HCT116 (cell line): ENCODE measurements at regions not wholly inside any gene's neighbourhood (a gene's known extent, or its start where the extent isn't known, plus 50 kb on each side); places are given as distances from the start of the nearest gene placed in this dataset.

Source experiments
- ATAC-seq: fragments of 200-7000 bp; cut with Tn5 transposase; 2 replicates; pipeline ENCODE4 v1.9.1; 2020; ENCODE audit warnings: mild to moderate bottlenecking, moderate library complexity
- BruUV-seq: library from RNA; stranded (reverse); fragments of 400-500 nt; replicated peaks from 2 replicates; lab custom pipeline; 2021; lab: Mats Ljungman, UMichigan
- CTCF ChIA-PET: fragments of 300-600 bp; sonication (Branson Sonifier 250); formaldehyde crosslinking; loops from one replicate; lab custom pipeline; 2021; ENCODE audit warnings: antibody characterized with exemption; lab: Charles Lee
- POLR2A ChIA-PET: fragments of 300-600, 350-600 bp; sonication (Branson Sonifier 250); formaldehyde crosslinking; loops from one replicate; lab custom pipeline; 2021; ENCODE audit warnings: antibody characterized with exemption; lab: Charles Lee
- RAD21 ChIA-PET, 2 experiments: fragments of 300-600 bp; sonication (Branson Sonifier 250); formaldehyde crosslinking; loops; one replicate each; lab custom pipeline; 2023; ENCODE audit warnings: low total read pairs in 2 of 2; ENCODE audit not compliant: uncharacterized antibody in 2 of 2, unreplicated experiment in 2 of 2, low non-redundant PET in 1 of 2; lab: Charles Lee
- DNase-seq: peaks from one replicate; pipeline ENCODE4 v3.0.0-alpha.2; 2010; ENCODE audit warnings: low read depth, low spot score
- H2AFZ ChIP-seq: fragments of 200-600 bp; shearing (Covaris generic), sonication (generic); 2 replicates; pipeline ENCODE4 v1.6.1; 2017; ENCODE audit warnings: low read depth, mixed run types, mixed read lengths, antibody characterized with exemption, low read length; ENCODE audit not compliant: poor library complexity, severe bottlenecking
- H3K27ac ChIP-seq: 2 replicates; pipeline ENCODE4 v1.5.1; 2012; ENCODE audit warnings: low read depth, low read length
- H3K27me3 ChIP-seq: fragments of 200-600 bp; sonication (generic); 2 replicates; pipeline ENCODE4 v1.6.1; 2016; ENCODE audit warnings: mixed run types, low read length, mixed read lengths; ENCODE audit not compliant: insufficient read depth
- H3K36me3 ChIP-seq, 2 experiments: fragments of 200-500 bp in 1 of 2; fragments of 200-600 bp in 1 of 2; sonication (Bioruptor generic) in 1 of 2; sonication (generic) in 1 of 2; 2 replicates each; pipeline versions ENCODE4 v1.5.1 to v1.6.1; 2014 to 2016; ENCODE audit warnings: low read length in 2 of 2, inconsistent platforms in 1 of 2, mixed read lengths in 1 of 2, mixed run types in 1 of 2; ENCODE audit not compliant: insufficient read depth in 2 of 2, control insufficient read depth in 1 of 2
- H3K4me1 ChIP-seq, 2 experiments: fragments of 200-600 bp in 1 of 2; sonication (generic) in 1 of 2; 2 replicates each; pipeline versions ENCODE4 v1.5.1 to v1.6.1; 2012 to 2017; ENCODE audit warnings: low read length in 2 of 2, inconsistent platforms in 1 of 2, mild to moderate bottlenecking in 1 of 2, mixed read lengths in 1 of 2, mixed run types in 1 of 2, moderate library complexity in 1 of 2; ENCODE audit not compliant: insufficient read depth in 2 of 2, control insufficient read depth in 1 of 2
- H3K4me2 ChIP-seq: fragments of 200-600 bp; sonication (generic); 2 replicates; pipeline ENCODE4 v1.6.1; 2017; ENCODE audit warnings: mixed run types, low read length, mixed read lengths
- H3K4me3 ChIP-seq, 2 experiments: fragments of 200-600 bp in 1 of 2; sonication (generic) in 1 of 2; replicated peaks in 1 of 2; 2 replicates each; pipeline ENCODE4 v1.5.1; 2011 to 2016; ENCODE audit warnings: low read length in 2 of 2, control low read depth in 1 of 2, low read depth in 1 of 2, mild to moderate bottlenecking in 1 of 2, mixed read lengths in 1 of 2, mixed run types in 1 of 2
- H3K79me2 ChIP-seq: fragments of 200-600 bp; sonication (generic); 2 replicates; pipeline ENCODE4 v1.6.1; 2017; ENCODE audit warnings: mild to moderate bottlenecking, mixed run types, low read length, moderate library complexity, mixed read lengths; ENCODE audit not compliant: insufficient read depth
- H3K9ac ChIP-seq: fragments of 200-600 bp; sonication (generic); 2 replicates; pipeline ENCODE4 v1.6.1; 2016; ENCODE audit warnings: low read length, mixed read lengths
- H3K9me2 ChIP-seq: fragments of 200-600 bp; sonication (generic), shearing (Covaris generic); 2 replicates; pipeline ENCODE4 v1.6.1; 2017; ENCODE audit warnings: mixed run types, mild to moderate bottlenecking, moderate library complexity; ENCODE audit not compliant: insufficient read depth
- H3K9me3 ChIP-seq, 2 experiments: fragments of 200-500 bp in 1 of 2; fragments of 200-600 bp in 1 of 2; sonication (Bioruptor generic) in 1 of 2; sonication (generic) in 1 of 2; 2 replicates each; pipeline ENCODE4 v1.6.1; 2014 to 2017; ENCODE audit warnings: low read length in 2 of 2, mixed read lengths in 2 of 2, inconsistent platforms in 1 of 2, low read depth in 1 of 2, mild to moderate bottlenecking in 1 of 2, mixed run types in 1 of 2, moderate library complexity in 1 of 2; ENCODE audit not compliant: control insufficient read depth in 1 of 2, insufficient read depth in 1 of 2
- H4K20me1 ChIP-seq: fragments of 200-600 bp; sonication (generic), shearing (Covaris generic); 2 replicates; pipeline ENCODE4 v1.6.1; 2017; ENCODE audit warnings: mixed run types, mild to moderate bottlenecking, moderate library complexity; ENCODE audit not compliant: insufficient read depth
- CBX3 ChIP-seq: IDR thresholded peaks from 2 replicates; pipeline ENCODE4 v1.6.1; 2012; ENCODE audit warnings: low read depth
- CEBPB ChIP-seq: IDR thresholded peaks from 2 replicates; pipeline ENCODE4 v1.6.1; 2012; ENCODE audit warnings: low read depth
- EGR1 ChIP-seq: IDR thresholded peaks from 2 replicates; pipeline ENCODE4 v1.6.1; 2012; ENCODE audit warnings: low read depth
- ELF1 ChIP-seq: IDR thresholded peaks from 2 replicates; pipeline ENCODE4 v1.6.1; 2012; ENCODE audit warnings: low read depth, borderline replicate concordance
- EZH2 ChIP-seq: fragments of 200-600 bp; sonication (generic); IDR thresholded peaks from 2 replicates; pipeline ENCODE4 v1.6.1; 2017; ENCODE audit warnings: antibody characterized with exemption, mixed run types
- FOSL1 ChIP-seq: IDR thresholded peaks from 2 replicates; pipeline ENCODE4 v1.6.1; 2012; ENCODE audit warnings: low read depth
- JUND ChIP-seq: IDR thresholded peaks from 2 replicates; pipeline ENCODE4 v1.6.1; 2012
- POLR2A ChIP-seq: IDR thresholded peaks from 2 replicates; pipeline ENCODE4 v1.7.0; 2011; ENCODE audit warnings: borderline replicate concordance; ENCODE audit not compliant: insufficient read depth, insufficient read length; ENCODE audit errors: extremely low read depth
- POLR2AphosphoS5 ChIP-seq: IDR thresholded peaks from 2 replicates; pipeline ENCODE4 v1.6.1; 2011; ENCODE audit warnings: mild to moderate bottlenecking, low read depth, low read length, moderate library complexity
- REST ChIP-seq: IDR thresholded peaks from 2 replicates; pipeline ENCODE4 v1.6.1; 2012; ENCODE audit warnings: low read depth
- SIN3A ChIP-seq: IDR thresholded peaks from 2 replicates; pipeline ENCODE4 v1.6.1; 2012; ENCODE audit warnings: low read depth
- TCF7L2 ChIP-seq: IDR thresholded peaks from 2 replicates; pipeline ENCODE4 v1.7.0; 2011; ENCODE audit warnings: borderline replicate concordance, inconsistent platforms; ENCODE audit not compliant: insufficient read depth, insufficient read length; ENCODE audit errors: extremely low read depth
- YY1 ChIP-seq: IDR thresholded peaks from 2 replicates; pipeline ENCODE4 v1.6.1; 2011; ENCODE audit warnings: low read length, low read depth, moderate library complexity, mild to moderate bottlenecking; ENCODE audit not compliant: insufficient replicate concordance; ENCODE audit errors: extremely low read depth
- ZFX ChIP-seq: fragments of 450-650 bp; IDR thresholded peaks from 2 replicates; pipeline ENCODE4 v1.6.1; 2017
- intact Hi-C: fragments of 100-400 bp; cut with micrococcal nuclease; formaldehyde crosslinking; loops from 2 replicates; pipeline ENCODE4 v1.10.0; 2022
- TF ChIP-seq, protein P1 (sequence below): IDR thresholded peaks from 2 replicates; pipeline ENCODE4 v1.6.1; 2012
- TF ChIP-seq, protein P2 (sequence below), 3 experiments: fragments of 200-600 bp in 1 of 3; sonication (generic) in 1 of 3; IDR thresholded peaks in 2 of 3; conservative IDR thresholded peaks in 1 of 3; 2 replicates each; pipeline ENCODE4 v1.5.1; 2012 to 2017; ENCODE audit warnings: low read depth in 2 of 3, low read length in 2 of 3, antibody characterized with exemption in 1 of 3, borderline replicate concordance in 1 of 3, control low read depth in 1 of 3, mild to moderate bottlenecking in 1 of 3, mixed read lengths in 1 of 3, mixed run types in 1 of 3, moderate library complexity in 1 of 3; ENCODE audit not compliant: insufficient read depth in 1 of 3
- TF ChIP-seq, protein P3 (sequence below): IDR thresholded peaks from 2 replicates; pipeline ENCODE4 v1.6.1; 2012

DNA sequence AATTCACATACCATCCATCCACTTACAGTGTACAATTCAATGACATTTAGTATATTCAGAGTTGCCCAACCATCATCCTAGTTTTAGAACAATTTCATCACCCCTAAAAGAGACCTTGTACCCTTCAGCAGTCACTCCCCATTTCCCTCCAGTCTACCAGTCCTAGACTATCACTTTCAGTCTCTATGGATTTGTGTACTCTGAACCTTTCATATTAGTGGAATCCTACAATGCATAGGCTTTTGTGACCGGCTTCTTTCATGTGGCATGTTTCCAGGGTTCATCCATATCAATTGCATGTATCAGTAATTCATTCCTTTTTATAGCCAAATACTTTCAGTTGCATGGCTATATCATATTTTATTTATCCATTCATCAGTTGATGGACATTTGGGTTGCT lies 53.5 kb upstream of the SEMA3E start:
- POLR2A ChIA-PET: no interaction called here
- no peaks in the 10 kb centered on the region for H3K9me3 ChIP-seq
- BruUV-seq: no TSS peak
- no peaks in the 10 kb centered on the region for H3K4me1 ChIP-seq
- intact Hi-C loops: no loop called here
- H3K36me3 ChIP-seq: no peaks in the 10 kb centered on the region
- H3K4me2 ChIP-seq: no peak overlapping the region
- RAD21 ChIA-PET: no interaction called here
- H3K9ac ChIP-seq: no peak overlapping the region
- no peak for TF ChIP-seq ELF1
- no peak for ATAC-seq
- no peak for DNase-seq
- no peaks in the 10 kb centered on the region for H4K20me1 ChIP-seq
- H3K27me3 ChIP-seq: no peaks in the 10 kb centered on the region
- no peaks in the 10 kb centered on the region for H3K9me2 ChIP-seq
- H3K27ac ChIP-seq: no peak overlapping the region
- H2AFZ ChIP-seq: no peak overlapping the region
- H3K4me3 ChIP-seq: no peak overlapping the region
- CTCF ChIA-PET: no interaction called here
- H3K79me2 ChIP-seq: no peaks in the 10 kb centered on the region

- DNase-seq (no peak), ATAC-seq (no peak)
- Histone ChIP-seq H3K4me1 (no peaks in the 10 kb centered on the region), H3K79me2 (no peaks in the 10 kb centered on the region), H3K27me3 (no peaks in the 10 kb centered on the region), H3K4me3 (no peak overlapping the region), H4K20me1 (no peaks in the 10 kb centered on the region), H3K27ac (no peak overlapping the region), H3K9me2 (no peaks in the 10 kb centered on the region), H3K9ac (no peak overlapping the region), H3K36me3 (no peaks in the 10 kb centered on the region), H3K9me3 (no peaks in the 10 kb centered on the region), H3K4me2 (no peak overlapping the region), H2AFZ (no peak overlapping the region)
- no peak for TF ChIP-seq POLR2A
- TF ChIP-seq, protein P1, sequence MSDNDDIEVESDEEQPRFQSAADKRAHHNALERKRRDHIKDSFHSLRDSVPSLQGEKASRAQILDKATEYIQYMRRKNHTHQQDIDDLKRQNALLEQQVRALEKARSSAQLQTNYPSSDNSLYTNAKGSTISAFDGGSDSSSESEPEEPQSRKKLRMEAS: no peak
- no peak for TF ChIP-seq REST
- TF ChIP-seq CEBPB: no peak
- TF ChIP-seq TCF7L2: no peak
- TF ChIP-seq JUND: no peak
- TF ChIP-seq EZH2: no peak
- no peak for TF ChIP-seq SIN3A
- TF ChIP-seq ZFX: no peak
- TF ChIP-seq, protein P2, sequence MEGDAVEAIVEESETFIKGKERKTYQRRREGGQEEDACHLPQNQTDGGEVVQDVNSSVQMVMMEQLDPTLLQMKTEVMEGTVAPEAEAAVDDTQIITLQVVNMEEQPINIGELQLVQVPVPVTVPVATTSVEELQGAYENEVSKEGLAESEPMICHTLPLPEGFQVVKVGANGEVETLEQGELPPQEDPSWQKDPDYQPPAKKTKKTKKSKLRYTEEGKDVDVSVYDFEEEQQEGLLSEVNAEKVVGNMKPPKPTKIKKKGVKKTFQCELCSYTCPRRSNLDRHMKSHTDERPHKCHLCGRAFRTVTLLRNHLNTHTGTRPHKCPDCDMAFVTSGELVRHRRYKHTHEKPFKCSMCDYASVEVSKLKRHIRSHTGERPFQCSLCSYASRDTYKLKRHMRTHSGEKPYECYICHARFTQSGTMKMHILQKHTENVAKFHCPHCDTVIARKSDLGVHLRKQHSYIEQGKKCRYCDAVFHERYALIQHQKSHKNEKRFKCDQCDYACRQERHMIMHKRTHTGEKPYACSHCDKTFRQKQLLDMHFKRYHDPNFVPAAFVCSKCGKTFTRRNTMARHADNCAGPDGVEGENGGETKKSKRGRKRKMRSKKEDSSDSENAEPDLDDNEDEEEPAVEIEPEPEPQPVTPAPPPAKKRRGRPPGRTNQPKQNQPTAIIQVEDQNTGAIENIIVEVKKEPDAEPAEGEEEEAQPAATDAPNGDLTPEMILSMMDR (IDR thresholded peaks at IDR 0.05 in 2 of 3, conservative IDR thresholded peaks at IDR 0.05 in 1 of 3; ENCODE audit: borderline replicate concordance in 1 of 3, insufficient read depth in 1 of 3, low read depth in 2 of 3, low read length in 2 of 3): no peak
- TF ChIP-seq CBX3: no peak
- TF ChIP-seq, protein P3, sequence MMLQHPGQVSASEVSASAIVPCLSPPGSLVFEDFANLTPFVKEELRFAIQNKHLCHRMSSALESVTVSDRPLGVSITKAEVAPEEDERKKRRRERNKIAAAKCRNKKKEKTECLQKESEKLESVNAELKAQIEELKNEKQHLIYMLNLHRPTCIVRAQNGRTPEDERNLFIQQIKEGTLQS: no peak
- no peak for TF ChIP-seq POLR2AphosphoS5
- no peak for TF ChIP-seq YY1
- no peak for TF ChIP-seq FOSL1
- no peak for TF ChIP-seq EGR1
- RAD21 ChIA-PET: no interaction called here
- POLR2A ChIA-PET: no interaction called here
- CTCF ChIA-PET: no interaction called here
- no TSS peak for BruUV-seq
- intact Hi-C loops: no loop called here
Measured at GRCh38 chr7:83701736-83702135, 52.8 kb upstream of the SEMA3E start.
